Adrenal gland (tissue), 9 donors: ENCODE measurements at regions not wholly inside any gene's neighbourhood (a gene's known extent, or its start where the extent isn't known, plus 50 kb on each side); places are given as distances from the start of the nearest gene placed in this dataset.

Experiments
- DNase-seq, 7 donors: peaks; one replicate each; pipeline ENCODE4 v3.0.0-alpha.2; 2019 to 2020
- H3K27ac ChIP-seq, 5 donors: fragments of 200-600 bp; sonication (generic) in 4 of 5; 1 replicate in 3 of 5; 2 replicates in 2 of 5; pipeline versions ENCODE4 v1.5.1 to v1.8.0; 2016 to 2020; ENCODE audit warnings: mild to moderate bottlenecking in 1 of 5
- H3K27me3 ChIP-seq: fragments of 200-600 bp; 2 replicates; pipeline ENCODE4 v1.8.0; 2021
- H3K36me3 ChIP-seq, 2 donors: fragments of 200-600 bp; replicated peaks in 1 of 2; 1 replicate in 1 of 2; 2 replicates in 1 of 2; pipeline versions ENCODE4 v1.5.1 to v1.8.0; 2018 to 2022
- H3K4me1 ChIP-seq, 2 donors: fragments of 200-600 bp; replicated peaks in 1 of 2; 1 replicate in 1 of 2; 2 replicates in 1 of 2; pipeline versions ENCODE4 v1.5.1 to v1.8.0; 2018 to 2021
- H3K4me3 ChIP-seq, 4 donors: fragments of 200-600 bp; sonication (generic) in 3 of 4; one replicate each; pipeline ENCODE4 v1.5.1; 2016 to 2018
- H3K9me3 ChIP-seq, 3 donors: fragments of 200-600 bp; sonication (generic) in 1 of 3; replicated peaks in 1 of 3; 1 replicate in 2 of 3; 2 replicates in 1 of 3; pipeline versions ENCODE4 v1.5.1 to v1.8.0; 2016 to 2021
- CTCF ChIP-seq, 6 experiments: fragments of 450-650 bp in 4 of 6; fragments of 200-600 bp in 2 of 6; sonication (generic) in 1 of 6; IDR thresholded peaks; 1 replicate in 5 of 6; 2 replicates in 1 of 6; pipeline versions ENCODE4 v1.5.1 to v1.8.0; 2016 to 2021; ENCODE audit warnings: antibody characterized with exemption in 6 of 6, mild to moderate bottlenecking in 2 of 6, moderate library complexity in 1 of 6
- POLR2A ChIP-seq, 2 donors: fragments of 450-650 bp; IDR thresholded peaks; one replicate each; pipeline ENCODE4 v1.6.1; 2017; ENCODE audit warnings: antibody characterized with exemption in 2 of 2, mild to moderate bottlenecking in 2 of 2, moderate library complexity in 1 of 2
- WGBS, 4 donors: extraction: QIAGEN DNeasy Blood & Tissue Kit in 2 of 4; methylation state at CpG; one replicate each; pipeline versions ENCODE4 v1.1.5 to v1.1.7; 2013 to 2017; 5-methylcytosine and 5-hydroxymethylcytosine counted together
- intact Hi-C, 2 donors: fragments of 100-400 bp; cut with DNase I; formaldehyde crosslinking; loops; one replicate each; pipeline versions ENCODE4 v1.14.1 to v1.15.0; 2022 to 2023
- donor health status: healthy with polysubstance abuse.
- donor health status: Bipolar disorder and iron deficiency.
- donor health status: DM: yes; HTN: yes; CAD: no.
- donor health status: DM: no; HTN: no; CAD: no.
- donor health status: DM: no; HTN: no; CAD: no.

GRCh38 chr17:12485361-12485906 is 180.3 kb upstream of the MYOCD start:
- 50 to 66% (median 58%) methylated on average over 4 of the region's 4 CpGs for WGBS, 4 donors
- Histone ChIP-seq H3K4me1 (no peaks in the 10 kb centered on the region), H3K36me3 (no peaks in the 10 kb centered on the region), H3K4me3 (no peak overlapping the region), H3K9me3 (no peaks in the 10 kb centered on the region), H3K27me3 (no peaks in the 10 kb centered on the region), H3K27ac (no peak overlapping the region)
- no peak for TF ChIP-seq CTCF (IDR thresholded peaks at IDR 0.05)
- TF ChIP-seq POLR2A (IDR thresholded peaks at IDR 0.05): no peak
- intact Hi-C loops: no loop called here
- DNase-seq: no peak

- Histone ChIP-seq H3K36me3 (no peaks in the 10 kb centered on the region), H3K27me3 (no peaks in the 10 kb centered on the region), H3K4me1 (no peaks in the 10 kb centered on the region), H3K4me3 (no peak overlapping the region), H3K9me3 (no peaks in the 10 kb centered on the region), H3K27ac (no peak overlapping the region)
- intact Hi-C loops: no loop called here
- WGBS, 4 donors: 52 to 67% (median 57%) methylated on average over 3 of the region's 3 CpGs
- no peak for TF ChIP-seq POLR2A (IDR thresholded peaks at IDR 0.05)
- no peak for TF ChIP-seq CTCF (IDR thresholded peaks at IDR 0.05)
- DNase-seq: no peak
These were observed 176.4 kb upstream of the MYOCD start for GRCh38 chr17:12489325-12489724.

- Histone ChIP-seq H3K4me1 (no peaks in the 10 kb centered on the region), H3K27me3 (no peaks in the 10 kb centered on the region), H3K9me3 (no peaks in the 10 kb centered on the region), H3K27ac (no peak overlapping the region), H3K4me3 (no peak overlapping the region), H3K36me3 (no peaks in the 10 kb centered on the region)
- intact Hi-C loops: no loop called here
- WGBS, 4 donors: 54 to 63% (median 56%) methylated on average over 3 of the region's 3 CpGs
- TF ChIP-seq CTCF (IDR thresholded peaks at IDR 0.05) (no peak), POLR2A (IDR thresholded peaks at IDR 0.05) (no peak)
- no peak for DNase-seq
These were observed 173.2 kb upstream of the MYOCD start for GRCh38 chr17:12492450-12492849.

GRCh38 chr17:12505866-12506265 is 159.8 kb upstream of the MYOCD start:
- DNase-seq: no peak
- Histone ChIP-seq H3K27me3 (no peaks in the 10 kb centered on the region), H3K27ac (no peak overlapping the region), H3K36me3 (no peaks in the 10 kb centered on the region), H3K4me3 (no peak overlapping the region), H3K9me3 (peaks cover 0 to 4% (median 0%) of the 10 kb centered on the region in 3 donors), H3K4me1 (no peaks in the 10 kb centered on the region)
- 56 to 77% (median 68%) methylated on average over 2 of the region's 2 CpGs for WGBS, 4 donors
- TF ChIP-seq CTCF (IDR thresholded peaks at IDR 0.05) (no peak), POLR2A (IDR thresholded peaks at IDR 0.05) (no peak)
- intact Hi-C loops: no loop called here
